K562 (cell line): ENCODE measurements at regions not wholly inside any gene's neighbourhood (a gene's known extent, or its start where the extent isn't known, plus 50 kb on each side); places are given as distances from the start of the nearest gene placed in this dataset.

Experiments
- ATF1 ChIP-seq, 2 experiments: fragments of 450-650 bp in 1 of 2; IDR thresholded peaks; 2 replicates each; pipeline ENCODE4 v1.6.1; 2016; ENCODE audit warnings: missing compliant biosample characterization in 1 of 2, missing genetic modification characterization in 1 of 2
- ATF7 ChIP-seq: fragments of 450-650 bp; IDR thresholded peaks from 2 replicates; pipeline ENCODE4 v1.7.1; 2014; ENCODE audit warnings: mild to moderate bottlenecking, moderate library complexity
- BDP1 ChIP-seq: IDR thresholded peaks from 3 replicates; pipeline ENCODE4 v1.6.1; 2011; ENCODE audit not compliant: insufficient read length, insufficient read depth
- EGR1 ChIP-seq: fragments of 450-650 bp; conservative IDR thresholded peaks from 2 replicates; pipeline ENCODE4 v1.6.1; 2017; ENCODE audit warnings: mild to moderate bottlenecking
- FOXA3 ChIP-seq, 2 experiments: fragments of 450-650 bp in 1 of 2; sonication (generic) in 1 of 2; formaldehyde crosslinking; IDR thresholded peaks in 1 of 2; conservative IDR thresholded peaks in 1 of 2; 2 replicates each; pipeline versions ENCODE4 v1.4.0 to v1.8.0; 2020 to 2022; ENCODE audit warnings: mild to moderate bottlenecking in 2 of 2, missing genetic modification reagents in 1 of 2
- FOXO4 ChIP-seq: fragments of 450-650 bp; formaldehyde crosslinking; IDR thresholded peaks from 2 replicates; pipeline ENCODE4 v1.4.0; 2020; ENCODE audit warnings: mild to moderate bottlenecking, moderate library complexity
- KAT8 ChIP-seq: fragments of 450-650 bp; IDR thresholded peaks from 2 replicates; pipeline ENCODE4 v1.6.1; 2016; ENCODE audit warnings: low read depth, mild to moderate bottlenecking
- MAFK ChIP-seq: IDR thresholded peaks from 2 replicates; pipeline ENCODE4 v1.6.1; 2011; ENCODE audit warnings: low read length, improper control_type of control experiment
- MEIS2 ChIP-seq: fragments of 450-650 bp; IDR thresholded peaks from 2 replicates; pipeline ENCODE4 v1.6.1; 2014; ENCODE audit warnings: mild to moderate bottlenecking; ENCODE audit not compliant: partially characterized antibody
- MTA3 ChIP-seq: fragments of 450-650 bp; formaldehyde crosslinking; IDR thresholded peaks from 2 replicates; pipeline ENCODE4 v1.6.1; 2017; ENCODE audit warnings: mild to moderate bottlenecking, borderline replicate concordance
- NRF1 ChIP-seq, 2 experiments: fragments of 450-650 bp; IDR thresholded peaks in 1 of 2; conservative IDR thresholded peaks in 1 of 2; 2 replicates each; pipeline ENCODE4 v1.6.1; 2014; ENCODE audit warnings: mild to moderate bottlenecking in 2 of 2
- POLR3G ChIP-seq: IDR thresholded peaks from 2 replicates; pipeline ENCODE4 v1.6.1; 2011; ENCODE audit not compliant: insufficient read length, insufficient replicate concordance; ENCODE audit errors: extremely low read depth
- TFAP4 ChIP-seq: sonication (generic); formaldehyde crosslinking; IDR thresholded peaks from 2 replicates; pipeline ENCODE4 v1.8.0; 2022; ENCODE audit warnings: missing genetic modification reagents, mild to moderate bottlenecking, moderate library complexity, borderline replicate concordance
- ZBTB40 ChIP-seq, 2 experiments: fragments of 450-650 bp in 1 of 2; sonication (generic) in 1 of 2; formaldehyde crosslinking in 1 of 2; IDR thresholded peaks; 2 replicates each; pipeline versions ENCODE4 v1.7.1 to v1.9.0; 2016 to 2022; ENCODE audit warnings: inconsistent platforms in 1 of 2, mild to moderate bottlenecking in 1 of 2, missing genetic modification reagents in 1 of 2
- ZFP36 ChIP-seq: fragments of 150-350 bp; IDR thresholded peaks from 2 replicates; pipeline ENCODE4 v1.6.1; 2018; ENCODE audit warnings: low read length, low read depth; ENCODE audit not compliant: partially characterized antibody
- ZNF24 ChIP-seq: fragments of 450-650 bp; IDR thresholded peaks from 2 replicates; pipeline ENCODE4 v1.6.1; 2016
- ZNF717 ChIP-seq: fragments of 250-450 bp; sonication (Bioruptor Pico); IDR thresholded peaks from 2 replicates; pipeline ENCODE4 v1.5.0; 2021

GRCh38 chr7:149355390-149356048 lies 93.5 kb downstream of the ZNF783 start (continued):
- peak; percentile 39; the same call in 1 of the 2 replicates for TF ChIP-seq TFAP4 (CRISPR knock-in tag)
- peak; percentile 59 for TF ChIP-seq ATF7
- no peak for TF ChIP-seq KAT8
- 0 out of 2 replicates have a peak, but pooled peaks have one; percentile 22 for TF ChIP-seq EGR1
- TF ChIP-seq MEIS2: no peak
- no peak for TF ChIP-seq ZNF717
- TF ChIP-seq FOXA3 (CRISPR knock-in tag; conservative IDR thresholded peaks at IDR 0.05 in 1 of 2, IDR thresholded peaks at IDR 0.05 in 1 of 2): no peak
- TF ChIP-seq NRF1 (conservative IDR thresholded peaks at IDR 0.05 in 1 of 2, IDR thresholded peaks at IDR 0.05 in 1 of 2): no peak
- peak; percentile 22 for TF ChIP-seq POLR3G
- peak; percentile 63 for TF ChIP-seq ZFP36
- TF ChIP-seq ZNF24: no peak
- no peak for TF ChIP-seq FOXO4
- TF ChIP-seq MAFK: 0 out of 2 replicates have a peak, but pooled peaks have one; percentile 8
- TF ChIP-seq BDP1: peak; percentile 54
- TF ChIP-seq ZBTB40 (IDR thresholded peaks at IDR 0.05): peak; percentile 75
- no peak for TF ChIP-seq ZBTB40 (CRISPR knock-in tag; IDR thresholded peaks at IDR 0.05)
- no peak for TF ChIP-seq ATF1 (CRISPR knock-in tag; IDR thresholded peaks at IDR 0.05)
- 0 out of 2 replicates have a peak, but pooled peaks have one; percentile 21 for TF ChIP-seq ATF1 (tag; IDR thresholded peaks at IDR 0.05)
- 0 out of 2 replicates have a peak, but pooled peaks have one; percentile 44 for TF ChIP-seq MTA3
